GM18861 (cell line): ENCODE measurements at regions not wholly inside any gene's neighbourhood (a gene's known extent, or its start where the extent isn't known, plus 50 kb on each side); places are given as distances from the start of the nearest gene placed in this dataset.
"Not testable (repeated sequence)": the region's sequence is repeated elsewhere in the genome, so short reads cannot be mapped to it uniquely, and the experiment has no call there.

Experiments
- ATAC-seq: cut with Tn5 transposase; IDR thresholded peaks from one replicate; pipeline ENCODE4 v1.9.1; 2021; ENCODE audit not compliant: unreplicated experiment

GRCh38 chr1:199931666-199932377, 95.7 kb upstream of the NR5A2 start:
- ATAC-seq, result no peak

DNA sequence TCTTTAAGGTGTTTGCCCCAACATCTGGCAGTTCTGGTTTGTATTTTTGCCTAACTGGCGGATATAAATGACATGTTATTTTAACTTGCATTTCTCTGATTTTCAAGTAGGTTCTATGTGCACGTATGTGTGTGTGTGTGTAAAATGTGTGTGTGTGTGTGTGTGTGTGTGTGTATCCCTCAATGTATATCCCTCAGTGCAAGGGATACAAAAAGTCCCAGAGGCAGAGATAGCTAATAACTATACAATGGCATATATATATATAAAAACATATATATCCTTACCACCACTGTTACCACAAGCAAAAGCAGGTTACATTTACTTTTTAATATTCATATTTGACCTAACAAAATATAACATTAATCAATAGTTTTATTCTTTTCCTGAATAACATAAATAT, 95.0 kb upstream of the NR5A2 start:
- ATAC-seq, result no peak

GRCh38 chr1:199936441-199936840, 91.1 kb upstream of the NR5A2 start:
- ATAC-seq, result no peak

DNA sequence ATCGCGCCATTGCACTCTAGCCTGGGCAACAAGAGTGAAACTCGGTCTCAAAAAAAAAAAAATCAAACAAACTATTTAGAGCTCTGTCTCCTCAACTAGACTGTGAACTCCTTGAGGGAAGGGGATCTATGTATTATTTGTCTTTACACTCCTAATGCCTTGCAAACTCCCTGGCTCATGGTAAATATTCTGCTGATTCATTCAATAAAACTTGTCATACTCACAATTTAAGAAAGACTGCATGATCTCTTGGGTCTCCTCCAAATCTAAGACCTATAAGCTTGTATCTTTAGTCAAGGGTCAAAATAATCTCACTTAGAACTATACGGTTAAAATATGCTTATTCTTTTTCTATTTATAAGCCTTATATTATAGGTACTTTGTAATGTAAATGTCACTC, 90.3 kb upstream of the NR5A2 start:
- ATAC-seq, result no peak

DNA sequence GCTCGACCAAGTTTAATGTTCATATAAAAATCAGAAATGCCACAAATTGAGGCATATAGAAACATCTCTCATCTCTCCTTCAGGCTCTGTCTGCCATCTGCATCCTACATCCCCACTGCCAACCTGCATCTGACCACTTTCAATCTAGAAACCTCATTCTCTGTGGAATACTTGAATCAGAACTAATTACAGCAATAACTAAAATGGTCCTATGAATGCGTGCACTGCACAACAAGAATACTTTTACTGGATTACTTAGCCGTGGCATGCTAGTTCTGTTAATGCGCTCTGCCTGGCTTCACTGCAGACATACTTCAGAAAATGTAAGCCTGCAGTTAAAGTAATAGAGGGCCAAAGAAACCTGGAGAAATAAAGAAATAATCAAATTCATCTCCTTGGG, 89.8 kb upstream of the NR5A2 start:
- ATAC-seq, result no peak

- no peak for ATAC-seq
Observed at GRCh38 chr1:199944986-199945385, 82.5 kb upstream of the NR5A2 start.

GRCh38 chr1:199945591-199945990, 81.9 kb upstream of the NR5A2 start:
- no peak for ATAC-seq

GRCh38 chr1:199946305-199947155, 81.0 kb upstream of the NR5A2 start:
- no peak for ATAC-seq

GRCh38 chr1:199948587-199949280, 78.8 kb upstream of the NR5A2 start:
- peak; percentile 77 for ATAC-seq

- not testable (repeated sequence) for ATAC-seq
Observed at GRCh38 chr1:199951005-199951404, 76.5 kb upstream of the NR5A2 start.

DNA sequence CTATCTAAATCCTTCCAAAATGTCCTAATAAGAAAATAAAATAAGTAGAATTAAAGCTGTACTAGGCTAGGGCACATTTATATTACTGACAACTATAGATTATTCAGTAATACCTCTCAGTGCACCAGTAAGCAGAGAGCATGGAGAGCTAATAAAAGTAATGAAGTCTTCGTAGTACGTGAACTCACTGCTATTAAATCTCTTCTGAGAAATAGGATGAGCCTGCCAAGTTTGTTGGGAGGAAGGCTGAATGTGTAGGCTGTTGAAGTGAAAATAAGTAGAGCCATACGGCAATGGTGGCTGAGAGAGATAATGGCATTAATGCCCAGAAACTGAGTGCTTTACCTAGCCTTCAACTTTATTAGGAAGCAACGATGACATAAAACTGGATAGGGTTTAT, 73.9 kb upstream of the NR5A2 start:
- ATAC-seq, result no peak

DNA sequence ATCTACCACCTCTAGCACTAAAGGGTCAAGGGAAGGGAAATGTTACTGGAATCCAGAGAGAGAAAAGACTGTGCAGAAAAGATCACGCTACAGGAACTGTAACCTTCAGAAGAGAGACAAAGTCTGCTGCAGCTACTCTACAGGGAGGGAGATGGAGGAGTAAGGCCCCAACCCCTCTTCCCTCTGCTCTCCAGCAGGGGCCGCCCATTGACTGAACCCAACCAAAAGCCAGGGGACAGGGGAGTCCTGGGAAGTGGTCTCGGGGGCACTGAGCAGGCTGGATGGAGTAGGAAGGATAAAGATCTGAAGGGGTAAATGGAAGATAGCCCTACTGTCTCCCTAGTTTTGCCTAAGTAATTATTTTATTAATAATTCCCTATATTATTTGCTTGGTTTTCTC, 72.8 kb upstream of the NR5A2 start:
- ATAC-seq, result no peak

- no peak for ATAC-seq
Observed at GRCh38 chr1:199955235-199955634, 72.3 kb upstream of the NR5A2 start.

DNA sequence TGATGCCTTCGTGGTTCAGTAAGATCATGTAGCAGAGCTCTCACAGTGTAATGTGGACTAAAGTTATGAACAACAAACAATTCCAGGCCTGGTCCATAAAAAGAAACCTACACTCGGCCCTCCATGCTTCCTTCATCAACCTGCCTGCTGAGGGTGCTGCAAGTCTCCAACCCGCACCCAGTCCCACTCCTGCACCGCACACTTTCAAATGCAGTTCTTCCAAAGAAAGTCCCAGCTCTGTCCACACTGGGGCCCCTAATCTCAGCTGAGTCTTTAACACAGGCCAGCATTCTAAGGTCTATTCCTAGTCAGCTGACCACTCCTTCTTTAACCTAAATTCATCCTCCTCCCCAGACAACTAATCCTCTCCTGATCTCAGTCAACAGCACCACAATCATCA, 71.5 kb upstream of the NR5A2 start:
- no peak for ATAC-seq

GRCh38 chr1:199959033-199959774, 68.3 kb upstream of the NR5A2 start:
- ATAC-seq, result no peak

DNA sequence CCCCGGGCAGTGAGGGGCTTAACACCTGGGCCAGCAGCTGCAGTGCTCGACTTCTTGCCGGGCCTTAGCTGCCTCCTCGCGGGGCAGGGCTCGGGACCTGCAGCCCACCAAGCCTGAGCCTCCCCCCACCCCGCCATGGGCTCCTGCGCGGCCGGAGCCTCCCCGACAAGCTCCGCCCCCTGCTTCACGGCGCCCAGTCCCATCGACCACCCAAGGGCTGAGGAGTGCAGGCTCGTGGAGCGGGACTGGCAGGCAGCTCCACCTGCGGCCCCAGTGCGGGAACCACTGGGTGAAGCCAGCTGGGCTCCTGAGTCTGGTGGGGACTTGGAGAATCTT, 67.8 kb upstream of the NR5A2 start:
- ATAC-seq, result no peak

DNA sequence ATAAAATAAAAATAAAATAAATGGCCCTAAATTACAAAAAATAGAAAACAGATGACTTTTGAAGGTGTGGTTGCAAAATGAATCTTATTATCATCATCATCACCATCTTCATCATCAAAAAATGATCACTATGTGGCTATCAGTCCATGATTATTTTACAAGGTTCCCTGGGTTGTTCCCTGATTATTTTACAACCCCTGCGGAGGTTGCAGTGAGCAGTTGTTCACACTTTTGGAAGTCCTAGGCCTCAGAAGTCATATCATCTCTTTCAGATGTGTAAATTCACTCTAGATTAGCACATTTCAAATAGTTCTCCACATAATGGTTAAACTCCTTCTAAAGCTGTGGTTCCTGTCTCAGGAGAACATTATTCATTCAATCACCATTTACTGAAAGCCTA, 57.4 kb upstream of the NR5A2 start:
- no peak for ATAC-seq

DNA sequence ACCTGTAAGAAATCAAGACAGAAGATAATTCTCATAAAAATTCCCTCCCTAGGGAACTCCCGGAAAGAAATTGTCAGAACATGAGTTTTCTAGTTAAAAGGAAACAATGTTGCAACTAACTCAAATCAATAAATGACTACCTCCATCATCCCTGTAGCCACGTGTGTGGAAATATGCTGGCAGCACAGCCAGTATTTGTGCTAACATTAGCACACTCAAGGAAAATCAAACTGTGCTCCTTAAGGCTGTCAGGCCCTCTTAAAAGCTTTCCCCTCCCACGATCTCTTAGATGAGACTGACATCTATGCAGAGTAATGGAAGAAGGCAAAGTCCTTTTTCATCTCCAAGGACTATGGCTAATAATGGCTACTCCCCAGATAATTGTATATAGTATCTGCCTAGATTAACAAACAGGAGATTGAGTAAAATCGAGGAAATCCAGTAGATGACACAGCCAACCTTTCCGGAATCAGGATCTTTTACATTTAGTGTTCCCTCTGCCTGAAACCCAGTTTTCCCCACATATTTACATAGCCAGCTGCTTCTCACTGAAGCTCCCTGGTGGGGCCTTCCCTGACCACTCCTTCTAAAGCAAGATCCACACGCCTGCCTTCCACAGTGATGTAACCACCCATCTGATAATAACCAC, 50.9 kb upstream of the NR5A2 start:
- ATAC-seq, result no peak
